ENCODE measurements at regions not wholly inside any gene's neighbourhood (a gene's known extent, or its start where the extent isn't known, plus 50 kb on each side); places are given as distances from the start of the nearest gene placed in this dataset.

DNA sequence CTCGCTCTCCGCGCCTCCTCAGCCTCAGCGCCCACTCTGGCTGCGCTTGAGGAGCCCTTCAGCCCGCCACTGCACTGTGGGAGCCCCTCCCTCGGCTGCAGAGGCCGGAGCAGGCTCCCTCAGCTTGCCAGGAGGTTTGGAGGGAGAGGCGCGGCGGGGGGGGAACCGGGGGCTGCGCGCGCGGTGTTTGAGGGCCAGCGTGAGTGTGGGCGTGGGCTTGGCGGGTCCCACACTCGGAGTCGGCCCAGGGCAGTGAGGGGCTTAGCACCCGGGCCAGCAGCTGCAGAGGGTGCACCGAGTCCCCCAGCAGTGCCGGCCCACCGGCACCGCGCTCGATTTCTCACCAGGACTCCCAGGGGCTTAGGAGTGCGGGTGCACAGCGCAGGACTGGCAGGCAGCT is 1220.9 kb downstream of the PCDH9 start:
- Histone ChIP-seq H3K4me1 (ENCODE audit: low read depth) (no peaks in the 10 kb centered on the region), H3K36me3 (ENCODE audit: low read depth) (no peaks in the 10 kb centered on the region), H3K9me3 (no peaks in the 10 kb centered on the region), H3K4me3 (no peak overlapping the region)
- ATAC-seq (no peak), DNase-seq (no peak)
- TF ChIP-seq, protein P1, sequence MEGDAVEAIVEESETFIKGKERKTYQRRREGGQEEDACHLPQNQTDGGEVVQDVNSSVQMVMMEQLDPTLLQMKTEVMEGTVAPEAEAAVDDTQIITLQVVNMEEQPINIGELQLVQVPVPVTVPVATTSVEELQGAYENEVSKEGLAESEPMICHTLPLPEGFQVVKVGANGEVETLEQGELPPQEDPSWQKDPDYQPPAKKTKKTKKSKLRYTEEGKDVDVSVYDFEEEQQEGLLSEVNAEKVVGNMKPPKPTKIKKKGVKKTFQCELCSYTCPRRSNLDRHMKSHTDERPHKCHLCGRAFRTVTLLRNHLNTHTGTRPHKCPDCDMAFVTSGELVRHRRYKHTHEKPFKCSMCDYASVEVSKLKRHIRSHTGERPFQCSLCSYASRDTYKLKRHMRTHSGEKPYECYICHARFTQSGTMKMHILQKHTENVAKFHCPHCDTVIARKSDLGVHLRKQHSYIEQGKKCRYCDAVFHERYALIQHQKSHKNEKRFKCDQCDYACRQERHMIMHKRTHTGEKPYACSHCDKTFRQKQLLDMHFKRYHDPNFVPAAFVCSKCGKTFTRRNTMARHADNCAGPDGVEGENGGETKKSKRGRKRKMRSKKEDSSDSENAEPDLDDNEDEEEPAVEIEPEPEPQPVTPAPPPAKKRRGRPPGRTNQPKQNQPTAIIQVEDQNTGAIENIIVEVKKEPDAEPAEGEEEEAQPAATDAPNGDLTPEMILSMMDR (IDR thresholded peaks at IDR 0.05) = no peak
- intact Hi-C loops (cut with DNase I, micrococcal nuclease) = no loop called here

DNA sequence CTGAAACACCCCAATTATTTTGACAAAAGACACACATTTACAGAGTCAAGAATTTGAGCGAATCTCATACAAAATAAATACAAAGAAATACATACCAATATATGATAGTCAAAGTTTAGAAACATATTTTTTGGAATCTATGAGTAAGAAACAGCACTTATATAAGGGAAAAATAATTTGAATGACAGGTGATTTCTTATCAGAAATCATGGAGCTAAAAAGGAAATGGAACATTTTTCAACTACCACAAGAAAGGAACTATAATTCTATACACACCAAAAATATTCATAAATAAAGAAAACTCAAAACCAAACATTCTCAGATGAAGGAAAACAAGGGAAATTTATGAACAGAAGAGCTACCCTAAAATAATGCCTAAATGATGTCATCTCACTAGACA is 1226.6 kb downstream of the PCDH9 start:
- H3K36me3 ChIP-seq (ENCODE audit: low read depth) = no peaks in the 10 kb centered on the region
- H3K4me1 ChIP-seq (ENCODE audit: low read depth) = no peaks in the 10 kb centered on the region
- DNase-seq = no peak
- no peak for ATAC-seq
- TF ChIP-seq, protein P1 (IDR thresholded peaks at IDR 0.05) = no peak
- intact Hi-C loops (cut with DNase I, micrococcal nuclease) = no loop called here
- no peak overlapping the region for H3K4me3 ChIP-seq
- peaks cover 5% of the 10 kb centered on the region for H3K9me3 ChIP-seq

DNA sequence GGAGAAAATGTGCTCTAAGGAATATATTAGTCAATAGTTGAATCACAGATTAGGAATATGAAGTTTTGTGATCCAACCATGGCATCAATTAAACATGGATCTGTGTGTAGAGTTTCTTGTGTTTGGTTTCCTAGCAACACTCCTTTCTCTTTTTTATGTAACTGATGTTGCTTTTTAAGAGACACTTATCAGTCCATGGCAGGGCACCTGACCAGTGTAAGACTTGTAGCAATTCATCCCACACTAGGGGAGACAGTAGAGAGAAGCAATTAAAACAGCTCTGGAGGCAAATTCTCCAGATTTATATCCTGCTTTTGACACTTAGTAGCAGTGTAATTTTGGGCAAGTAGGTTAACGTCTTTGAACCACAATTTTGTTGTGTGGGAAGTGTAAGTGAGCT is 1229.0 kb downstream of the PCDH9 start:
- TF ChIP-seq, protein P1 (IDR thresholded peaks at IDR 0.05) = no peak
- ATAC-seq (no peak), DNase-seq (no peak)
- Histone ChIP-seq H3K36me3 (ENCODE audit: low read depth) (no peaks in the 10 kb centered on the region), H3K4me3 (no peak overlapping the region), H3K4me1 (ENCODE audit: low read depth) (no peaks in the 10 kb centered on the region), H3K9me3 (peaks cover 5% of the 10 kb centered on the region)
- intact Hi-C loops (cut with DNase I, micrococcal nuclease) = no loop called here

DNA sequence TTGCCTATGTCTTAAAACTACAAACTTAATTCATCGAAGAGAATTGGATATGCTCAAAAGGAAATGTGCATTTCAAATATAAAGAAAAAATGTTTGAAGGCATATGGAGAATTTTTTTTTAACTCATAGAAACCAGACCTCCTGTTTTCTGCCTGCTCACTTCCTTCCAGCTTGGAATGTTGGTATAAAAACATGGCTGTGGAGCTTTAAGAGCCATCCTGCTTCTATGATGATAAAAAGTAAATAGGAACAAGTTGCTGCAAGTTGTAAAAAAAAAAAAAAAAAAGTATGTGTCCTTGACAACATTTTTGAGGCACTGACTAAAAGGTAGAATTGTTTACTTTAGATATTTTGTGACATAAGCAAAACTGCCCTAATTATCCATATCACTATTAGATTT is 1230.7 kb downstream of the PCDH9 start:
- TF ChIP-seq, protein P1 (IDR thresholded peaks at IDR 0.05) = no peak
- ATAC-seq = no peak
- intact Hi-C loops (cut with DNase I, micrococcal nuclease) = no loop called here

GRCh38 chr13:65990684-65991083 is 1239.5 kb downstream of the PCDH9 start:
- intact Hi-C loops (cut with DNase I, micrococcal nuclease) = no loop called here
- ATAC-seq = no peak

More for the DNA sequence above, 1230.7 kb downstream of the PCDH9 start:
- DNase-seq = no peak
- H3K4me1 ChIP-seq (ENCODE audit: low read depth) = no peaks in the 10 kb centered on the region
- no peaks in the 10 kb centered on the region for H3K36me3 ChIP-seq (ENCODE audit: low read depth)
- peaks cover 5% of the 10 kb centered on the region for H3K9me3 ChIP-seq
- no peak overlapping the region for H3K4me3 ChIP-seq

More at GRCh38 chr13:65990684-65991083, 1239.5 kb downstream of the PCDH9 start:
- TF ChIP-seq, protein P1 (IDR thresholded peaks at IDR 0.05) = no peak
- Histone ChIP-seq H3K36me3 (ENCODE audit: low read depth) (no peaks in the 10 kb centered on the region), H3K9me3 (no peaks in the 10 kb centered on the region), H3K4me1 (ENCODE audit: low read depth) (no peaks in the 10 kb centered on the region), H3K4me3 (no peak overlapping the region)
- no peak for DNase-seq

Data from mucosa of descending colon (tissue), 3 donors.